ENCODE measurements at regions not wholly inside any gene's neighbourhood (a gene's known extent, or its start where the extent isn't known, plus 50 kb on each side); places are given as distances from the start of the nearest gene placed in this dataset.
"Not testable (repeated sequence)": the region's sequence is repeated elsewhere in the genome, so short reads cannot be mapped to it uniquely, and the experiment has no call there.

DNA sequence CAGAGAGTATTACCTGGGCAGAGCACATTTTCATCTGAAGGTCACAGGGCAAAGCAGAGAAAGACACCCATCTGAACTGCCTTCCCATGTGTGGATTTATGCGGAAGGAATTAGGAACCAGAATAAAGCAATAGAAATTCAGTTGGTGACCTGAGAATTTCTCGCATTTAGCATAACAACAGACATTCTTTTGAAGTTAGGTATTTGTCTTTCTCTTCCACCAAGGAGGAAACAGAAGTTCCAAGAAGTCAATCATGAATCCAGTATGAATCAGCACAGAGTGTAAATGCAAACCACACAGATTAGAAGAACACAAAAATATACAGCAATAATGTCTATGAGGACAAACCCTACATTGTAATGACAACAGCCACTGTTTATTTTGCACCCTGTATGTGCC lies 515.2 kb upstream of the BRINP1 start:
- no peak for DNase-seq

DNA sequence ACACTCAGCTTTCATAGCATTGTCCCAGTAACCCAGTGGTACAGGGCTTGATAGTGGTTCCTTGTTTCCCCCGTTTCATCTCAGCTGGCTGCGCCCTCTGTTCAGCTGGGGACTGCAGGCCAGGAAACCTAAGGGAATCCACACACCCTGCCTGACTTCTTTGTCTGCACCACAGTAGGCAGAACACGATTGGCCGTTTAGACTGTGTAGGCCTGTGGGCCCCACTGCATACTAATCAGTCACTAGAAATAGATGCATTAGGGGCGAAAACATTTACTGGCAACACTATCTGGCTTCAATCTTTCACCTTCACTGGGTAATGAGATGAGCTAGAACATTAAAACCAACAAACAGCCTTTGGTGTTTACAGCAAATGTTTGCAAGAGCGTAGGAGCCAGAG lies 512.7 kb upstream of the BRINP1 start:
- no peak for DNase-seq

GRCh38 chr9:119880361-119880760 lies 511.1 kb upstream of the BRINP1 start:
- DNase-seq: no peak

DNA sequence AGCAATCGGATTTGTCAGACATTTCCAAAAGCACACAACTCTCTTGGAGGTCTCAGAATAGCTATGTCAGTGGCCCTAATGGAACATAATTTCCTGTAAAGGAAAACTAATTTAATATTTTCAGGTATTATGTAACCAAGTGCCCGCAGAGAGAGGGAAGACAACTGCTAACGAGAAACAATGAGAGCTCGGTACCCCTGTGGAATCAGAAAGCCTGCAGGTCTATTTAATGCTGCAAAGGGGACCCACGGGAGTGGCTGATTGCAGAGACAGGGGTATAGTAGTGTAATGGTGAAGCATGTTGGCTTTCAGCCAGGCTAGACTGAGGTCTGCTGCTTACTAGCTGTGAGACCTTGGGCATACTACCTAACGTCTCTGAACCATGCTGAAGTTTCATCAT lies 508.1 kb upstream of the BRINP1 start:
- DNase-seq: no peak

DNA sequence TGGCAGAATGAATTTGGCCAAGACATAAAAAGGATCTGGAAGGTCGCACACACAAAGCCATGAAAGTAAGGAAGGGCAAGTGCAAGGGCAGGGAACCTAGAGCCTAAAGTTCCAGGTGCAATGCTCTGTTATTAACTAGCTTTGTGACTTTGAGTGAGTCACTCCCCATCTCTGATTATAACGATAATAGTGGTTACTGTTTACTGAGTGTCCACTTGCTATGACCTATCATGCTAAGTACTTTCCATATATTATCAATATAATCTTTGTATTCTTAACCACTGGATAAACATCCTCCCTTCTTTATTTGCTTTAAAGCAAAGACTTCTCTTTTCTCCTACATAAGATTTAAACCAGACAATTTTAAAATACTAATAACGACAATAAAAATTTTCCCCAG lies 504.6 kb upstream of the BRINP1 start:
- DNase-seq: no peak

GRCh38 chr9:119870251-119870650 lies 501.0 kb upstream of the BRINP1 start:
- not testable (repeated sequence) for DNase-seq

GRCh38 chr9:119868694-119869093 lies 499.5 kb upstream of the BRINP1 start:
- no peak for DNase-seq

- DNase-seq: no peak
Measured at GRCh38 chr9:119861842-119862241, 492.6 kb upstream of the BRINP1 start.

- no peak for DNase-seq
Measured at GRCh38 chr9:119859128-119859527, 489.9 kb upstream of the BRINP1 start.

GRCh38 chr9:119853126-119853525 lies 483.9 kb upstream of the BRINP1 start:
- no peak for DNase-seq

- no peak for DNase-seq
Measured at GRCh38 chr9:119852390-119852789, 483.2 kb upstream of the BRINP1 start.

GRCh38 chr9:119844431-119844830 lies 475.2 kb upstream of the BRINP1 start:
- DNase-seq: no peak

GRCh38 chr9:119841016-119841415 lies 471.8 kb upstream of the BRINP1 start:
- no peak for DNase-seq

GRCh38 chr9:119839888-119840287 lies 470.7 kb upstream of the BRINP1 start:
- DNase-seq: no peak

GRCh38 chr9:119838210-119838609 lies 469.0 kb upstream of the BRINP1 start:
- no peak for DNase-seq

GRCh38 chr9:119836036-119836435 lies 466.8 kb upstream of the BRINP1 start:
- DNase-seq: no peak

DNA sequence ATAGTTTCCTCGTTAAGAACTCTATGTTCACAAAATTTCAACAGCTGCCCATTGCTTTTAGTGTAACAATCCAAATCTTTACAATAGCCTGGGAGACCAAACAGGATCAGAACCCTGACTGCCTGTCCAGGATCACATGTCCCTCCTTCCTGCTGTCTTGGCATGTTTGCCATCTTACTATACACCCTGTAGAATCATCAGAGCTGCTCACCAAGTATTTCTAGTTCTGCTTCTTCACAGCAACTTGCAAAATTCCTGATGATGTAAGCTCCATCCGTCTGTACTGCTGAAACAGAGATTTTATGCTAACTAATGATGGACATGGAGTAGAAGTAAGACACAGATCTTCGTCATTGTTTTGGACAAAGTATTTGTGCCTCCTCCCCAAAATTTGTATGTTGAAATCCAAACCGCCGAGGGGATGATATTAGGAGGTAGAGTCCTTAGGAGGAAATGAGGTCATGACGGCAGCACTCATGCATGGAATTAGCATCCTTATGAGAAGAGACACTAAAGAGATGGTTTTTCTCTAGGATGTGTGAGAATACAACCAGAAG lies 464.9 kb upstream of the BRINP1 start:
- no peak for DNase-seq

DNA sequence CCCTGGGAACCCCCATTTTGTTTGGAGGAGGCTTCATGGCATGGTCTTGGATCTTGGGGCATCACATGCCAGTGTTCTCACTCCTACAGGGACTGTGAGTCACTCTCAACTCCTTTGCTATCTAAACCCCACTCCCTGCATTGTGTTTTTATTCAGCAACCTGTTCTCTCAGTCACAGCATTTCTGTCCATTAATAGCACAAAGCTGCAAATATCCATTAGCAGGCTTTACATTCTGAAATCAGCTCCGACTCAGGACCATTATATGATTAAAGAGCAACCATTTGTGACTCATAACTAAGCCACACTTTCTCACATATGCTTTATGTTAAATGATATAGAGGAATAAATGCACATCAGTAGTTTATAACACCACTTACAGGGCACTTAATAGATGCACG lies 462.1 kb upstream of the BRINP1 start:
- DNase-seq: no peak

DNA sequence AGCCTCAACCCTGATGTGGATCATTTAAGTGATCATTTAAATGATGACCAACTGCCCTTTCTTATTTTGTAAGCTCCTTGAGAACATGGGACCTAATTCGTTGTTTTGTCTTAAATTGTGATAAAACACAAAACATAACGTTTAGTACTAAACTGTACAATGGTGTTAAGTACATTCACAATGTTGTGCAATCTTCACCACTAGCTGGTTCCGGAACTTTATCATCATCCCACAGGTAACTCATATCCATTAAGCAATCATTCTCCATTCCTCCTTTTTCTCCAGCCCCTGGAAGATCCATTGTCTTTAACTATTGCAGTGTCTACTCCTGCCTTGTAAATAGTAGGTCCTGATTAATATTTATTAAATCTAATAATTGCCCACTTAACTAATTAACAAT lies 460.5 kb upstream of the BRINP1 start:
- no peak for DNase-seq

- no peak for DNase-seq
Measured at GRCh38 chr9:119829186-119829585, 460.0 kb upstream of the BRINP1 start.

DNA sequence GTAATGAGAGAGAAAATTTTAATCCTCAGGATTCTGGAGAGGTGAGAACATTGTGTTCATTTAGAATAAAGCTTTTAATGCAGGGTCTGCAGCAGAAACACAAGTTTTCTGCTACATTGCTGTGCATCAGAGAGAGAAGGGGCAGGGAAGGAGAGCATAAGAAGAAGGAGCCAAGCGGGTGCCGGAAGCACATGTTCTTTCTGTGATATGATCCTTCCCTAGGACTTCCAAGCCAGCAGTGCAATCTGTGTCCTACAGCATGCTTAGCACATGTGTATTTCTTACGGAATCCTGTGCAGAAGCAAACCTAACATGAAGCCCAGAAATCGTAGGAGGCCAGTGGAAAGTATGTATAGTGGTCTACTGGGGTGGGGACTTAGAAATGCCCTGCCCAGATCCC lies 458.3 kb upstream of the BRINP1 start:
- no peak for DNase-seq

GRCh38 chr9:119827126-119827525 lies 457.9 kb upstream of the BRINP1 start:
- DNase-seq: no peak

GRCh38 chr9:119818726-119819435 lies 449.6 kb upstream of the BRINP1 start:
- DNase-seq: no peak

DNA sequence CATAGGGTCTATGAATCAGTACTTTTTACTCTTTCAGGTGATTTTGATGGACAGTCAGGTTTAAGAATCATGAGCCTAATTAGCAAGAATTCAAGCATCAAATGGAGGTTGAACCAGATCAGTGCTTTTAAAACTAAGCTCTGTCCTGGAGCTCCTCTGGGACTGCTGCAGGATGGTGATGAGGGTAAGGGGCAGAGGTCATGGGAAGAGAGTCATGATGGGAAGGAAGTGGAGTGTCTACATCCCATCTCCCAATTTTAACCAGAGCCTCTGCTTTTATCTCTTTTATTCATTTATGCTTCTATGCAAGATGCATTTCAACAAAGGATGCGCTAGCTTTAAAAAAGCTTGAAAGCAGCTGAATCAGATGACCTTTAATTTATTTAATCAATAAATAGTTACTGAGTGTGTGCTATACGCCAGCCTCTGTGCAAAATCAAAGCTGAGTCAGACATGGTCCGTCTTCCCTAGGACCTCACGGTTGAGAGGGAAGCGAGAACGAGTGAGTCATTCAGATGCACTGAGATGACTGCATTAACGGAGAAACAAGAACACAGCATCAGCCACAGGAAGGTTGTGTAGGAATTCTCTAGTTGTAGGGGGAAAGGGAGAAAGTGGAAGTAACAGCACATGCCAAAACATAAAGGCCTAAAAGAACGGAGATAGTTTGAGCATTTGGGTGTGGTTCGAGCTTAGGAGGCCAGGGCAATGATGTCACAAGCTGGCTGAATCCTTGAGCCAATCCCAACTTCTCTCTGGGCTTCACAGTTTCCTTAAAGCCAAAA lies 441.6 kb upstream of the BRINP1 start:
- no peak for DNase-seq
